HG02588 (cell line): ENCODE measurements at regions not wholly inside any gene's neighbourhood (a gene's known extent, or its start where the extent isn't known, plus 50 kb on each side); places are given as distances from the start of the nearest gene placed in this dataset.

Experiments used
- ATAC-seq: cut with Tn5 transposase; IDR thresholded peaks from one replicate; pipeline ENCODE4 v1.9.1; 2021; ENCODE audit warnings: mild to moderate bottlenecking, moderate library complexity; ENCODE audit not compliant: unreplicated experiment

DNA sequence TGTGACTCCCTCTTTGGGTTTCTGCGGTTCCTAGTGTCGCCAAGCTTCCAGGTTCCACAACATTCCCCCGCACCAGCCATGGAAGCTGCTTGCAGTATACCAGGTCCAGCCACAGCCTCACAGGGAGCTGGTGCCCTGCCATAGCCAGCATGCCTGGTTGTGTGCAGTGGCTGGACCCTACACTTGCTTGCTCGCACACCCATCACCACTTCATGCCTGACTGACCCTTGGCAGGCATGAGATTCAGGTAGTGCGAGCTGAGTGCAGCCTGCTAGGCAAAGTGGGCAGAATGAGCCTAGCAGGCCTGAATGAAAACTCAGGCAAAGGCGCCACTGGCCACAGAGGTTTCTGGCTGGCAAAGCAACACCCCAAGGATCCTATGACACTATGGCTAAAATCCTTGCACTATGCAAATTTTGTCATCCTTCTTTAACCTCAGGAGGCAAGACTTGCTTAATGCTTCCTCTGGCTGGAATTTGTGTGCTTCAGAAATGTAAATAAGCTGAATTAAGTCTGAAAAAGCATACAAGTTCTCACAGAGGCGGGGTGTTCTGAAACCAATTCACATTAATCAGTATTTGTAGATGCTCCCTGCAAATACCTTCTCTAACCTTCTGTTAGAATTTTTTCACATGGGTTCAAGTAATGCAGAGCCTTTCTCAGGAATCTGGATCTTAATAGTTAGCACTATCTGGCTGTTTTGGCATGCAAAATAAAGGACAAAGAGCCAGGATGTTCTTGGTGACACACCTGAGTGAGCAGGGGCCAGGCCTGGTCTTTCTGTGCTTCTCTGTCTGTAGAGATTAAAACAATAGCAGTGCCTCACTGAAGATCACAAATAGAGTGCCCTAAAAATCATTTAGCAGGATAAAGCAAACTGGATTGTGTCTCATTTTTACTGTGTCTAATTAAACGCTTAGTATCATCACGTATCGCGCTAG, 256.9 kb downstream of the GPATCH2 start:
- ATAC-seq: no peak

DNA sequence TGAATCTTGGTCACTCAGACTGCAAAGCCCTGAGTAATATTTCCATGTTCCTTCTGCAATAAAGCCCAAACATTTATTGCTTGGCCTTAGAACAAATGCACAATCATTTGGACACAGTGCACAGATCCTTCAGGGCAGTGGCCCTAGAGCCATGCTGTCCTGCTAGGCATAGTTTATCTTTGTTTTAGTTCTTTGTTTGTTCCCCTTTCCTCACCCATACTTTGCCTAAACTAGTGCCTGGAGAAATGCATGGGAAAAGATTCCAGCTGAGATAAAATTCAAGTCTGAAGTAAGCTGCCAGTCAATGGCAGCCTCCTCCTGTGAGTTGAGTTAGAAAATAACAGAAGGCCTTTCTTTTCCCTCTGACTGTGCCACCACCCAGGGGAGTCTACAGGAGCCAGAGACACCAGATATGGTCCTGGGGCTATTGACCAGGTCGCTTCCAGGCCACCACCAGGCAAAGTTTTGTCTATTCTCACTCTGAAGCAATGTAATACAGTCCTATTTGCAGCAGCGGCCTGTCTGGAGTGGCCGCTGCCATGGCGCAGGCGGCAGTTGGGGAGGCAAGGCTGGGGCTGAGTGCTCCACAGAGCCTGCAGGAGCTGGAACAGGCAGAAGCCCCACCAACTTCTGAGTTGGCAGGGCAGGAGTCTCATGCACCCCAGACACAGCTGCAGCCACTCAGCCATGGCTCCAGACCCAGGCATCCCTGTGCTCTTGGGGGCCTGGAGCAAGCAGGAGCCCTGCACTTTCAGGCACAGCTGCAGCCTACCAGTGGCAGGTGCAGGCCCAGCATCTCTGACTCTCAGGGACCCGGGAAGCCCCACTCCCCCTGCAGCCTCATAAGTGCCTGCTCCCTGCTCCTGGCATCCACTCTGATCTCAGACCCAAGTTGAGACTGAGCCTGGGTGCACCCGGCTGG, 258.6 kb downstream of the GPATCH2 start:
- no peak for ATAC-seq

DNA sequence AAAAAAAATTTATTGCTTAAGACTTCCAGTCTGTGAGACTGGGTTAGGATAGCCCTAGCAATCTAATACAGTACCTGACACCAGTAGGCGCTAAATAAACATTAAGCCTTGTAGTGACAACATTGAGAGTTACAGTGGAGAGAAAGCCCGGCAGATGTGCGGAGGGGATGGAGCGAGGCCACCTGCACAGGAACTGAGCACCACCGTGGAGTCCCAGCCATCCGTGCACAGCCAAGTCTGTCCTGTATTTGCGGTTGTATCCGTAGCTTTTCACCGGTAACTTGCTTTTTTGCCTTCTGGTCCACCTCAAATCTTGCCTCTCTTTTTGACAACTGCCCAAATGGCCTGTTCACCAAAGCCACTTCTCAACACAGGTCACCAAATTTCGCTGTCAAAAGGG, 260.1 kb downstream of the GPATCH2 start:
- no peak for ATAC-seq

DNA sequence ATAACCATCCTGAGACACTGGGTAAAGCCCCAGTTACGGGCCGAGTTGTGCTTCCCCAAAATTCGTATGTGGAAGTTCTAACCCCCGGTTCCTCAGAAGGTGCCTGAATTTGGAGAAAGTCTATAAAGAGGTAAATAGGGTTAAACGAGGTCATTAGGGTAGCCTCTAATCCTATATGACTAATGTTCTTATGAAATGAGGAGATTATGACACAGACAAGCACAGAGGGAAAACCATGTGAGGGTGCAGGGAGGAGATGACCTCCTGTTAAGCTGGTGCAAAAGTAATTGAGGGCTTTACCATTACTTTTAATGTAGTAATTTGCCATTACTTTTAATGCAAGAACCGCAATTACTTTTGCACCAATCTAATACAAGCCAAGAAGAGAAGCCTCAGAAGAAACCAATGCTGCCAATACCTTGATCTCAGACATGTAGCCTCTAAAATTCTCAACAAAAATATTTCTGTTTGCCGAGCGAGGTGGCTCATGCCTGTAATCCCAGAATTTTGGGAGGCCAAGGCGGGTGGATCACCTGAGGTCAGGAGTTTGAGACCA, 260.8 kb downstream of the GPATCH2 start:
- ATAC-seq: no peak

GRCh38 chr1:217369271-217369981, 261.5 kb downstream of the GPATCH2 start:
- ATAC-seq: peak; percentile 89

DNA sequence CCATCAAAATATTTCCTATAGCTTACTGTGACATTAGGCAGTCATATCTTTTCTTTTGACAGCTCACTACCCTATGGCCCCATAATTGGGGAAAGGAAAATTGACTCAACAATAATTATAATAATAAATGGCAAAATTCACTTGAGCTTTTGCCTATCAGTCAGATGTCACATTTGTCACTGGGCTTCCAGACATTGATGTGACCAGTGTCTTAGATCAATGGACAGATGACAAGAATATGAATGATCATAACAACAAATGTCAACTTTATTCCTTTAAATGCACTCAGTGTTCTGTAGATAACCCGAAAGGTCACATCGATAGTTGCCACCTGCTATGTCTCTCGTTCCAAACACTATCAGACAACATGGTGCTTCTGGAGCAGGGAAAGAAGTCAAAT, 266.7 kb downstream of the GPATCH2 start:
- ATAC-seq: no peak

DNA sequence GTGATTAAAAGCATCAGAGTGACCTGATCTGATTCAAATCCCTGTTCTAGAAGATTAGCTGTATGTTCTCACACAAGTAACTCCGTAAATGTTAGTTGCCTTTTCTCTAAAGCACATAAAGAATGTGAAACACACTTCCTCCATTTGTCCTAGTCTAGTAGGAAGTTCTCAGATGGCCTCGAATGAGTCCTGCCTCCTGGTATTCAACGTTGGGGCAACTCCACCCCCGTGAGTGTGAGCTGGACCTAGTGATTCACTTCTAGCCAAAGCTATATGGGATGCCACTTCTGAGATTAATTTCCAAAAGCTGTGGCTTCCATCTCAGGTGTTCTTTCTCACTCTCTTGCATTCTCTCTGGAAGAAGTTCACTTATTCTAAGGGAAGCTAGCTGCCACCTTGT, 267.6 kb downstream of the GPATCH2 start:
- ATAC-seq: no peak

DNA sequence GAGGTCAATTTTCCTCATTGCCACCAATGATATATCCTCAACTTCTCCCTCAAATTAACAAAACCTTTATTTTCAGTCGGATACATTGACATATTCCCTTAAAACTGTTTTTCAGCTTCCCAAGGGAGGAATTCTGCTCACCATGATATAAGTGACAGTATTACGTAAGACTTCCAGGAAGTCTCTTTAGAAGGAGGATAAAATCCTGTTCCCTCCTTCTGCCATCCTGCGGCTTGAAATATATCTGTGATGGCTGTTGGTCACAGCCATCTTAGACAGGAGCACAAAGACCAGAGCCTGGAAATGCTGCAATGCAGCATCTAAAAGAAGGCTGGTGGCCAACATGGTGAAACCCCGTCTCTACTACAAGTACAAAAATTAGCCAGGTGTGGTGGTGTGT, 270.4 kb downstream of the GPATCH2 start:
- no peak for ATAC-seq

GRCh38 chr1:217354895-217355294, 276.0 kb downstream of the GPATCH2 start:
- ATAC-seq: no peak

DNA sequence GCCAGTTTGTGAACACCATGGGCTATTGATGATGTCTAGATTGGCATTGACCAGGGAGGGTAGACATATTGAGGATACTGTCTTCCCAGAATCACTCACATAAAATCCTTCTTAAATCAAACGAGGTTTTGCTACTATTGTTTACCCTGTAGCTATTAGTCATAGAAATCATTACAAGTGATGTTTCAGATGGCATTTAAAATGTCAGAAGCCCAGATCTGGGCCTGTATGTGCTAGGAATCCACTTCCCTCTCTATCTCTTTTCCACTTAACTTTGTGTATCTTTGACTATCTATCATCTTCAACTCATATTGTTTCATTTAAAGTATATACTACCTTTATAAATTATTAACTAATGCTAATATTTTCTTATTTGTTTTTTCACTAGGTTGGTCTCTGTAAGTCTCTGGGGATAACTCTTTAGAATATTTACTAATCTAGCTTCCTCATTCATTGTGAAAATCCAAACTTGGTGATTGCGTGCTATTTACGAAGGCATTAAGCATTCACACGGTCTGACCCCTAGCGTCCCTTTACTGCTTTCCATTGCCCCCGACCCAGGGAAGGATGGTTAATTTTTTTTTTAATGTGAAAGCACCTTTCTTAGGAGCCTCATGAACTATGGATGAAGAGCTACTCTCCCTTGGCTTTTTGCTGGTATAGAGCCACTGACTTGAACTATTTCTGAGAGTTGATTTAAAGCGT, 281.8 kb downstream of the GPATCH2 start:
- no peak for ATAC-seq

DNA sequence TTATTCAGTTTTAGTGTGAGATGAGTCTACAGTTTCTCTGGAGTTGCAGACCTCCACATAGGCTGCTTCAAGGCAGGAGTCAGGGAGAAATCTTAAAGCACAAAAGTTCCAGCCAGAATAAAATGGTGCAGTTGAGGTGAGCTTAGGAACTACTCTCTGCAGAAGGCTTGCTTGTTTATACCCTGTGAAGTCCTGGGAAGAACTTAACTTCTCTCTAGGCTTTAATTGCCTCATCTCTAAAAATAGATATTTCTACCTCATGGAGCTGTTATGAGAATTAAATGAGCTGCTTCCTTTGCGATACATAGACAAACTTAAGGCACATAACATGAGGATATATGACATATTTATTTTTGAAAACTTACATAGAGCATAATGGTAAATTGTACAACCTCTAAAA, 286.2 kb downstream of the GPATCH2 start:
- ATAC-seq: no peak

DNA sequence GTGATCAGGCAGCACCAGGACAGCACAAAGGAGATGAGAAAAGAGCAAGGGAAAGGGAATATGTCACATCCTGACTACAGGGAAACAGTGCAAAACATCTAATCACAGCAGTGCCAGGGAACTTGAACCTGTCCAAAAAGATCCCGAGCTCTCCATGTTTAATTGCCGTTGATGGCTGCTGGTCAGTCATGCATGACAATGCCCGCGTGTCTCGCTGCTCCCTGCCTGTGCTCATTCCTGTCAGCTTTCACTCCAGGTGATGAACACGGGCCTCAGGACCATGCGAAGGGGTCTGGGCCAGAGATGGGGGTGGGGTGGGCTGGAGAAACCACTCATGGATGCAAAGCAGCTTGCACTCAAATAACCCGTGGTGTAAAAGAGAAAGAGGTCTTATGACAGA, 287.0 kb downstream of the GPATCH2 start:
- no peak for ATAC-seq

DNA sequence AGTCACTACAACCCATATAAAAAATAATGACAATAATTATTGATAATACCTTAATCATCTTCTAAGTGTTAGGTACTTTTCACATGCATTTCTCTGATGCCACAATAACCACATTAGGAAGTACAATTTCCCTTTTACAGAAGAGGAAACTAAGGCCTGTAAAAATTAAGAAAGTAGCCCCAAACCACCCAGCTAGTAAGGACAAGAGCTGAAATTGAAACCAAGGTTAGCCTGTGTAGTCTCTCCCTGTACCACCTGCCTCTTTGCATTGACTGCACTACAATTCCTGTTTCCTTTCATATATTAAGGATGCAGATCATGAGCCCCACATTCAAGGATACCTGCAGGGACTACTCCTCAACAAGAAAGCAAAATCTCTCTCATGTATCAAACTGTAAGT, 288.8 kb downstream of the GPATCH2 start:
- no peak for ATAC-seq

- ATAC-seq: no peak
Measured at GRCh38 chr1:217336724-217337123, 294.2 kb downstream of the GPATCH2 start.

DNA sequence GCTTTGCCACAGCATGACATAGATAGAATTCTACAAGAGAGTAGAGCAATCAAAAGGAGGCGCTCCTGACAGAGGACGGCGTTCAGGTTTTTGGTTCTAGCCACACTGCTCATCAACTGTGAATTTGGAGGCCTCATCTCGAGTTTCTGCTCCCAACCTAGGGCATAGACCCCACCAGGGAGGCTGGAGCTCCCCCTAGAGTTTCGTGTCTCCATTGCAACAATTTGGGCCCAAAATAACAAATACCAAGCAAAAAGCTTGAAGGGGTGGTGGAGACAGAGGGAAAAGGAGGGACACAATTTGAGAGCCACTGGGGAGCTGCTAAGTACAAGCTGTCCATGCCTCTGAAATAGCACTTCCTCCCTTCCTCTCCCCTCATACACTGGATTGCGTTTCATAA, 297.0 kb downstream of the GPATCH2 start:
- ATAC-seq: peak; percentile 63

DNA sequence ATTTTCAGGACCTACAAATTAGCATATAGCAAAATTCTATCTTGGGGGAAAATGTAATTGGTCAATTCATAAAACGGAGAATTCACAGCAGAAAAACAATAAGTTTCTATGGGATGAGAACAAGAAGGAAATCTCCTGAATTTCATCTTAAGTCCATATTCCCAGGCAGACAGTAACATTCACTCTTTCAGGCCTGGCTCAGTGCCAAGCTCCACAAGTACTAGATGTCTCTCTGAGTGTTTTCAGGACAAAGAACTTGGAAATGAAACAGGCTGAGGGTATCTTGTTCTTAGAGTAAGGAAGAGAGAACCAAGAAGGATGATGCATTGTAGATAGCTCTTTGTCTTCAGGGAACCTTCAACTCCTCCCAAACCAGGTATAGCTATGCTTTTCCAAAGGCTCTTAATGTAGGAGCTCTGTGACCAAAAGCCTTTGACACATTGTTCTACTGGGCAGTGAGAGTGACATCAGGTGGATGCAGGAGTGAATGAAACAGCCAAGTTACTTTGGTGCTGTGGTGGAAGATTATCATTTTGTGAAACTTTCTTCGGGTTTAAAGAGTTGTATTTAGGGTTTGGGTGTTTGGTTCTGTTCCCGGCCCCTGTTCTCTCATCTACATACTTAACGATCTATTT, 298.3 kb downstream of the GPATCH2 start:
- ATAC-seq: no peak

DNA sequence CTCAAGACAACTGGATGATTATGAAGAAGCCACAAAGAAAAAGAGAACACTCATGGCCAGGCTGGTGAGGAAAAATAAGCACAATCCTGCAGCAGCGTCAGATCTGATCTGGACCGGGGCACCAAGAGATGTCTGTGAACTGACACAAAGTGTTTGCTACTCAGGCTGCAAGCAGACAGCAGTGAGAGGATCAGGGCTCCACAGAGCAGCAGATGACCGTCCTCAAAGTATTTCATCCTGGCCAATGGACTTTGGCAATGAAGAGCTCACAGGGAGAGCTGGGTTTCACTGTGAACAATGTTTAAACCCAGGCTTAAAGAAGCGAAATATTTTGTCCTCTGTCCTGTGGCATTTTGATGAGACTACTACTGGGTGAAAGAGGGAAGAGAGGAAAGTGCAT, 299.2 kb downstream of the GPATCH2 start:
- ATAC-seq: no peak

GRCh38 chr1:217327901-217328300, 303.0 kb downstream of the GPATCH2 start:
- ATAC-seq: no peak

DNA sequence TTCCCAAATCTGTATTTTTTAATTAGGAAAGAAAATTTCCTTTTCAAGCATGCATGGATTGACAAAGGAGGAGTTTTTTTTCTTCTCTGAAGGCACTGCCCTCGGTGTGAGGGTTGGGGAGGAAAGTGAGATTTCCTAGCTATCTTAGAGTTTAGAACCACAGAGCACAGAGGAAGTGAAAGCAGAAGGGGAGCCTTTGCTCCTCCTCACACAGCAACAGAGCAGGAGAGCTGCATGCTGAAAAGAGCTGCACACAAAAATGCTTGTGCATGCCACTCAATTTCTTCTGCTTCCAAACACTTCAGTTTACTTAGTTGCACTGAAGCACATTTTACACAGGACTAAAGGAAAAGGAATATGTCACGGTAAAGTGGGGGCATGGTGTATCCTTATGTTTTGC, 308.1 kb downstream of the GPATCH2 start:
- peak; percentile 100 for ATAC-seq

DNA sequence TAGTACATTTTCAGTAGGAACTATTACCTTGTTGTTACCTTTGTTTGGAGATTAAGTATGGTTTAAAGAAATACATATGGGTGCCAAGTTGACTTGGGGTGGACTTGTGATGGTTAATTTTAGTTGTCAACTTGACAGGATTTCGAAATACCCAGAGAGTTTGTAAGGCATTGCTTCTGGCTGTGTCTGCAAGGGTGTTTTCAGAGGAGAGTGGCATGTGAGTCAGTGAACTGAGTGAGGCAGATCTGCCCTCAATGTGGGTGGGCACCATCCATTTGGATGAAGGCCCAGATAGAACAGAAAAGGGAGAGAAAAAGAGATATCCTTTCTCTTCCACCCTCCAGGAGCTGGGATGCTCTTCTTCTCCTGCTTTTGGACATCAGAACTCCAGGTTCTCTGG, 315.5 kb downstream of the GPATCH2 start:
- no peak for ATAC-seq
